ENCODE measurements at regions not wholly inside any gene's neighbourhood (a gene's known extent, or its start where the extent isn't known, plus 50 kb on each side); places are given as distances from the start of the nearest gene placed in this dataset.

DNA sequence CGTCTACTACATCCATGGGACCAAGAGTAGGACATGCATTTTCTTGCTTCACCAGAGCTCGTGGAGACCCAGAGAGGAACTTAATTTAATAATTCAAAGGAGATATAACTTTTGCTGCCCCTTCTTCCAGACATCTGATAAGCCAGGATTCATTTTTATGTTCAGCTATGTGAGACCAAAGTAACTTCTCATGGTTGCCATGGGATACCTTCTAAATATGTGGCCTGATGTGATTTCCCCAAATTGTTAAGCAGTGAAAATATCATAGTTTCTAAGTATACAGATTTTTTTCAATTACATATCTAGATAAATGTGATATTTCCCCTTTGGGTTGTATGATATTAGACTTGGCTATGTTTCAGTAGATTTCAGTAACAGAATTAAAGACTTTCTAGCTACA lies 185.5 kb upstream of the FN1 start:
- TF ChIP-seq, protein P1, sequence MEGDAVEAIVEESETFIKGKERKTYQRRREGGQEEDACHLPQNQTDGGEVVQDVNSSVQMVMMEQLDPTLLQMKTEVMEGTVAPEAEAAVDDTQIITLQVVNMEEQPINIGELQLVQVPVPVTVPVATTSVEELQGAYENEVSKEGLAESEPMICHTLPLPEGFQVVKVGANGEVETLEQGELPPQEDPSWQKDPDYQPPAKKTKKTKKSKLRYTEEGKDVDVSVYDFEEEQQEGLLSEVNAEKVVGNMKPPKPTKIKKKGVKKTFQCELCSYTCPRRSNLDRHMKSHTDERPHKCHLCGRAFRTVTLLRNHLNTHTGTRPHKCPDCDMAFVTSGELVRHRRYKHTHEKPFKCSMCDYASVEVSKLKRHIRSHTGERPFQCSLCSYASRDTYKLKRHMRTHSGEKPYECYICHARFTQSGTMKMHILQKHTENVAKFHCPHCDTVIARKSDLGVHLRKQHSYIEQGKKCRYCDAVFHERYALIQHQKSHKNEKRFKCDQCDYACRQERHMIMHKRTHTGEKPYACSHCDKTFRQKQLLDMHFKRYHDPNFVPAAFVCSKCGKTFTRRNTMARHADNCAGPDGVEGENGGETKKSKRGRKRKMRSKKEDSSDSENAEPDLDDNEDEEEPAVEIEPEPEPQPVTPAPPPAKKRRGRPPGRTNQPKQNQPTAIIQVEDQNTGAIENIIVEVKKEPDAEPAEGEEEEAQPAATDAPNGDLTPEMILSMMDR (IDR thresholded peaks at IDR 0.05) = no peak
- no peak for TF ChIP-seq POLR2A (IDR thresholded peaks at IDR 0.05)

Data from right lobe of liver (tissue), 4 donors.